Ectodermal cell (in vitro differentiated cells): ENCODE measurements at regions not wholly inside any gene's neighbourhood (a gene's known extent, or its start where the extent isn't known, plus 50 kb on each side); places are given as distances from the start of the nearest gene placed in this dataset.

Experiments
- H3K27ac ChIP-seq: 2 replicates; pipeline ENCODE4 v1.7.0; 2013; ENCODE audit warnings: mild to moderate bottlenecking, low read depth, low read length; ENCODE audit not compliant: insufficient read depth, poor library complexity, severe bottlenecking
- H3K27me3 ChIP-seq: 2 replicates; pipeline ENCODE4 v1.7.0; 2013; ENCODE audit warnings: mild to moderate bottlenecking, low read length; ENCODE audit not compliant: insufficient read depth, control insufficient read depth, poor library complexity, severe bottlenecking
- H3K36me3 ChIP-seq: one replicate; pipeline ENCODE4 v1.7.0; 2013; ENCODE audit warnings: low read length; ENCODE audit not compliant: control insufficient read depth, insufficient read depth
- H3K4me1 ChIP-seq: one replicate; pipeline ENCODE4 v1.7.0; 2013; ENCODE audit warnings: low read length; ENCODE audit not compliant: control insufficient read depth, insufficient read depth
- H3K4me3 ChIP-seq: 2 replicates; pipeline ENCODE4 v1.7.0; 2013; ENCODE audit warnings: low read depth, low read length, control low read depth; ENCODE audit not compliant: insufficient read depth
- H3K9me3 ChIP-seq: 2 replicates; pipeline ENCODE4 v1.7.0; 2013; ENCODE audit warnings: mild to moderate bottlenecking, low read length, moderate library complexity; ENCODE audit not compliant: control insufficient read depth
- WGBS, 2 experiments: methylation state at CpG; one replicate each; pipeline ENCODE4 v1.1.7; 2013; ENCODE audit warnings: missing lambda C conversion rate in 2 of 2; 5-methylcytosine and 5-hydroxymethylcytosine counted together

GRCh38 chr14:104515059-104515810, 64.3 kb upstream of the C14orf180 start:
- Histone ChIP-seq H3K36me3 (no peaks in the 10 kb centered on the region), H3K27me3 (no peaks in the 10 kb centered on the region), H3K9me3 (no peaks in the 10 kb centered on the region), H3K4me1 (no peaks in the 10 kb centered on the region), H3K4me3 (no peak overlapping the region), H3K27ac (no peak overlapping the region)
- 90 to 92% methylated on average over 15 to 17 of the region's 17 CpGs for WGBS, 2 experiments

GRCh38 chr14:104515811-104516780, 63.5 kb upstream of the C14orf180 start:
- Histone ChIP-seq H3K27me3 (no peaks in the 10 kb centered on the region), H3K27ac (no peak overlapping the region), H3K9me3 (no peaks in the 10 kb centered on the region), H3K4me3 (no peak overlapping the region), H3K4me1 (no peaks in the 10 kb centered on the region), H3K36me3 (no peaks in the 10 kb centered on the region)
- WGBS, 2 experiments, result 93% methylated on average over 23 of the region's 23 CpGs

DNA sequence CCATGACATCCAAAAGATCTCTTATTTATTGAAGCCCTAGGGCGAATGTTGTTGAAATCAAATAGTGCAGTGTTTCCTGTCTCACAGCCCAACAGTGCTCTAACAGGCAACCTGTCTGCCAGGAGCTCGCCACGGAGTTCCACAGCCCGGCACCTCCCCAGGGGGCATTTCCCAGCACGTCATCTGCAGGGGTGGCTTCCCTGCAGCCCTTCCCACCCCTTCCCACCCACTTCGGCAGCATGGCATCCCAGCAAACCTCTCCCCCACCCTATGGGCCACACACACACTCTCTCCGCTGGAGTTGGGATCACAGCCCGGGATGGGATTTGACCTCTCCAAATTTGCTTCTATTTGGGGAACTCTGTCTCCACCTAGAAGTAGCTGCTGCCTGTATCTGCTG, 62.7 kb upstream of the C14orf180 start:
- Histone ChIP-seq H3K4me1 (no peaks in the 10 kb centered on the region), H3K4me3 (no peak overlapping the region), H3K36me3 (no peaks in the 10 kb centered on the region), H3K27ac (no peak overlapping the region), H3K27me3 (no peaks in the 10 kb centered on the region), H3K9me3 (no peaks in the 10 kb centered on the region)
- WGBS, 2 experiments, result 83 to 87% methylated on average over 8 of the region's 8 CpGs

- no peaks in the 10 kb centered on the region for H3K36me3 ChIP-seq
Measured at GRCh38 chr14:104517426-104517825, 62.1 kb upstream of the C14orf180 start.

DNA sequence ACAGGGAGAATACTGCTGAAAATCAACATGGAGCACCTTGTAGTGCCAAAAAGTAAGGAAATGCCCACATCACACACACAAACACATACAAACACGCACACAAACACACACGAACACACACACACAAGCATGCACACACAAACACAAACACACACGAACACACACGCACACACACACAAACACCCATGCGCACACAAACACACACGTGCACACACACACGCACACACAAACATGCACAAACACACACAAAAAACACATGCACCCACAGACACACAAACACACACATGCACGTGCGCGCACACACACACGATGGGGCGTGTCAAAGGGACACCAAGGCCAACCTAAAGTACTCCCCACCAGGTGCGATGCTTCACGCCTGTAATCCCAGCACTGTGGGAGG, 61.7 kb upstream of the C14orf180 start:
- Histone ChIP-seq H3K4me1 (no peaks in the 10 kb centered on the region), H3K9me3 (no peaks in the 10 kb centered on the region), H3K4me3 (no peak overlapping the region), H3K27me3 (no peaks in the 10 kb centered on the region), H3K27ac (no peak overlapping the region), H3K36me3 (no peaks in the 10 kb centered on the region)
- WGBS, 2 experiments, result 89 to 93% methylated on average over 14 of the region's 14 CpGs

More at GRCh38 chr14:104517426-104517825, 62.1 kb upstream of the C14orf180 start:
- no peaks in the 10 kb centered on the region for H3K4me1 ChIP-seq
- 96% methylated on average over 8 of the region's 8 CpGs for WGBS, 2 experiments
- no peaks in the 10 kb centered on the region for H3K9me3 ChIP-seq
- H3K27me3 ChIP-seq, result no peaks in the 10 kb centered on the region
- no peak overlapping the region for H3K27ac ChIP-seq
- no peak overlapping the region for H3K4me3 ChIP-seq

GRCh38 chr14:104518659-104519350, 60.8 kb upstream of the C14orf180 start:
- WGBS, 2 experiments, result 91 to 93% methylated on average over 18 of the region's 18 CpGs
- Histone ChIP-seq H3K4me3 (no peak overlapping the region), H3K27ac (no peak overlapping the region), H3K4me1 (no peaks in the 10 kb centered on the region), H3K36me3 (no peaks in the 10 kb centered on the region), H3K27me3 (no peaks in the 10 kb centered on the region), H3K9me3 (no peaks in the 10 kb centered on the region)

GRCh38 chr14:104519721-104520120, 59.8 kb upstream of the C14orf180 start:
- 91 to 93% methylated on average over 8 of the region's 8 CpGs for WGBS, 2 experiments
- Histone ChIP-seq H3K27ac (no peak overlapping the region), H3K36me3 (no peaks in the 10 kb centered on the region), H3K9me3 (no peaks in the 10 kb centered on the region), H3K4me1 (no peaks in the 10 kb centered on the region), H3K4me3 (no peak overlapping the region), H3K27me3 (no peaks in the 10 kb centered on the region)

DNA sequence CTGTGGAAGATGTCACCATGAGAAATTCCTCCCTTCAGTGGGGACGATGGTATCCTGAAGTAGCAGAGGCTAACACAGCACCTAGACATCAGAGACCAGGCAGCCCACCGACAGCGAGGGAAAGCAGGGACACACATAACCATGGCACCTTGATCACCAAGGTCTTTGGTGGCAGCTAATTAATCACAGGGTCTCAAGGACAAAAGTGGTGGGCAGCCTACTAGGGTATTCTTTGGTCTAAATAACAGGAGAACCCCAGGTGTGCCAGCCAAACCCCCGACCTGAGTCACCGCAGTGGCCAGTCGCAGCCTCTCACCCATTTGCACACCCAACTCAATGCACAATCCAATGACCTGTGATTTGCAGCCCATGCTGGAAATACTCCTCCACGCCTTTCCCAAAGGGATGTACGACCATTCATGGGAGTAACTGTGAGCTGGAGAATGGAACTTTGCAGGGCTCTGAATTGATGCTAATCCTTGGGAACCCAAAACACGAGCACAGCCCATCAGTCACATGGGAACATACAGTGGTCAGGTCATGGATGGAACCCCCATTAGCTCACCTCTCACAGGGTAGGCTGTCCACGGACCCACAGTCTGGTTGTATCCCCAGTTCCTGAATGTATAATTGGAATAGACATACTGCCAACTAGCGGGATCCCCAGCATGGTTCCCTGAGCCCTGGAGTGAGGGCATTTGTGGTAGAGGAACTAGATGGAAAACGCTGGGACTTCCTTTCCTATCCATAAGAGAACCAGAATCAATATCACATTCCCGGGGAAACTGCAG, 58.7 kb upstream of the C14orf180 start:
- Histone ChIP-seq H3K9me3 (no peaks in the 10 kb centered on the region), H3K4me3 (no peak overlapping the region), H3K27me3 (no peaks in the 10 kb centered on the region), H3K27ac (no peak overlapping the region), H3K4me1 (no peaks in the 10 kb centered on the region), H3K36me3 (no peaks in the 10 kb centered on the region)
- WGBS, 2 experiments, result 91 to 93% methylated on average over 13 of the region's 13 CpGs

DNA sequence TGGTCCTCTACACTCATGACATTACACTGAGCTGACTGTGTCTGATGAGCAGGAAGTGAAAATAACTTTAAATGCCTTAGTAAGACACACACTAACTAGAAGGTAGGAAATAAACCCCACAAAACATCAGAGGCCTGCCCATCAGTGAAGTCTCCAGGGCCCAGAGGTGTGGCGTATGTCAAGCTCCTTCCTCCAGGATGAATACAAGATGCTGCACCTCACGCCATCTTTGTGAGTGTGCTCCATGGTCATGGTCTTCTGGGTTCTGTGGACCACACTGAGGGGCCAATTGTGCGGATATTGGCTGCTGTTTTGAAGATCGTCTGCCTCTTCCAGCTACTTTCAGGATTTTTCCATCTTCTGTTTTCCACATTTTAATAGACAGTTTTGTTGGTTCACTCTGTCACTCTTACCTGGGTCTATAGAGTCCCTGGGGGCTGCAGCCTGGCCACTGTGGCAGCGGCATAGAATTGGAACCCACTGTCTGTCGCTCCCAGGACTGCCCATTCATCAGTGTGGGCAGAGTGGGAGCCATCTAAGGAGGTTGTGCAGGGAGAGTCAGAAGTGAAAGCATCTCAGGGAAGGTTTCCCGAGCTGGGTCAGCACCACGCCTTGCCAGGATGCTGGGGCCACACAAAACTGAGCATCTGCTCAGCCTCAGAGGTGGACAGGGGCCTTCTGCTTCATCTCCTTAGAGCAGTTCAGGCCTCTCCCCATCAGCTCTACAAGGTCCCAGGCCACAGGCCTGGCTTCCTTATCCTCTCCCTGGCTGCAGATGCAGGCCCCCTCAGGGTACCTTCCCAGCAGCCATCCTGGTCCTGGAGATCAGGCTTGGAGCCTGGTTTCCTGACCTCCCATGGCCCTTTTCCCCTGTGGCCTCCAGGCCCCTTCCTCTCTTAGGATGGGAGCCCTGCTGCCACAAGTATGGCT, 57.5 kb upstream of the C14orf180 start:
- WGBS, 2 experiments, result 93 to 94% methylated on average over 8 of the region's 8 CpGs

More for the DNA sequence above, 57.5 kb upstream of the C14orf180 start:
- no peaks in the 10 kb centered on the region for H3K27me3 ChIP-seq
- no peak overlapping the region for H3K4me3 ChIP-seq
- no peaks in the 10 kb centered on the region for H3K9me3 ChIP-seq
- no peaks in the 10 kb centered on the region for H3K36me3 ChIP-seq
- no peak overlapping the region for H3K27ac ChIP-seq
- no peaks in the 10 kb centered on the region for H3K4me1 ChIP-seq
